Stimulated activated memory B cell treated with anti-CD40 and anti-IgM and Interleukin-4, amounts not matched to agents 10 μg/mL and 1 μg/mL and 100 μg/mL, for 72 hours (primary cell): ENCODE measurements at regions not wholly inside any gene's neighbourhood (a gene's known extent, or its start where the extent isn't known, plus 50 kb on each side); places are given as distances from the start of the nearest gene placed in this dataset.

Experiments
- ATAC-seq: fragments of 150-1000 bp; cut with Tn5 transposase; 2 replicates; pipeline ENCODE4 v1.10.0; 2021
- H3K27ac Mint-ChIP-seq: one replicate; pipeline ENCODE4 v1.8.0; 2022; ENCODE audit warnings: mild to moderate bottlenecking, mixed read lengths
- H3K27me3 Mint-ChIP-seq: one replicate; pipeline ENCODE4 v1.8.0; 2022; ENCODE audit warnings: mixed read lengths
- H3K36me3 Mint-ChIP-seq: one replicate; pipeline ENCODE4 v1.8.0; 2022; ENCODE audit warnings: mixed read lengths
- H3K4me1 Mint-ChIP-seq: one replicate; pipeline ENCODE4 v1.8.0; 2022; ENCODE audit warnings: mixed read lengths
- H3K4me3 Mint-ChIP-seq: one replicate; pipeline ENCODE4 v1.8.0; 2022; ENCODE audit warnings: mild to moderate bottlenecking, moderate library complexity, mixed read lengths
- H3K9me3 Mint-ChIP-seq: one replicate; pipeline ENCODE4 v1.8.0; 2022; ENCODE audit warnings: mixed read lengths

DNA sequence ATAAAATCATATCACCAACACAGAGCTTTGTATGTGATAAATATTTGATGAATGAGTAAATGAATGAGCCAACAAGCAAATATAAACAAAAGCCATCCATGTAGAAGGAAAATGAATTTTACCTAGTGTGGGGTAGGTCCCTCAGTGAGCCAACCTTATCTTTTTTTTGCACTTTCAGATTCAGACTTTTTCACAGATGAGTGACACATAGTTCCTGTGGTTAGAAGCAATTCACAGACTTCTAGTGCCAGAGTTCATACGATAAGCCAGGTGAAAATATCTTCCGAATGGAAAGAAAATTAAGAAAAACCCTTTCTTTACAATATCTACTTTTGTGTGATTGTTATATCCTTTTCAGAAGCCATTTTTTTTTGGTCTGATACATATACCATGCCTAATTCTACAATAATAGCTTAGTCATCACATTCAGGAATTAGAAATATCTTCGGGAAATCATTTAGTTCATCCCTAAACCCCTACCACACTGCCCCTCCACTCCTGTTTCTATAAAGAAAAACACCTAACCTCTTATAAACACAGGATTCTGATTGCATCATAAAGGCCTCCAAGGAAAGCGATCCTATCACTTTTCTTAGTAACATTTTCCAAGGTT lies 82.7 kb upstream of the CNR1 start:
- Mint-ChIP-seq H3K27me3 (peaks cover 16% of the 10 kb centered on the region), H3K4me1 (no peaks in the 10 kb centered on the region), H3K4me3 (no peak overlapping the region), H3K9me3 (peaks cover 3% of the 10 kb centered on the region), H3K27ac (no peak overlapping the region), H3K36me3 (no peaks in the 10 kb centered on the region)
- ATAC-seq, result no peak

GRCh38 chr6:88246654-88247053 lies 80.5 kb upstream of the CNR1 start:
- H3K27me3 Mint-ChIP-seq, result peaks cover 6% of the 10 kb centered on the region
- no peak overlapping the region for H3K27ac Mint-ChIP-seq
- no peak for ATAC-seq
- peaks cover 3% of the 10 kb centered on the region for H3K9me3 Mint-ChIP-seq
- H3K36me3 Mint-ChIP-seq, result no peaks in the 10 kb centered on the region
- H3K4me3 Mint-ChIP-seq, result no peak overlapping the region
- H3K4me1 Mint-ChIP-seq, result no peaks in the 10 kb centered on the region

- H3K27me3 Mint-ChIP-seq, result no peaks in the 10 kb centered on the region
- no peak overlapping the region for H3K4me3 Mint-ChIP-seq
- peaks cover 6% of the 10 kb centered on the region for H3K9me3 Mint-ChIP-seq
- no peaks in the 10 kb centered on the region for H3K4me1 Mint-ChIP-seq
- H3K36me3 Mint-ChIP-seq, result no peaks in the 10 kb centered on the region
- ATAC-seq, result no peak
- H3K27ac Mint-ChIP-seq, result no peak overlapping the region
Observed at GRCh38 chr6:88244721-88245120, 78.6 kb upstream of the CNR1 start.

DNA sequence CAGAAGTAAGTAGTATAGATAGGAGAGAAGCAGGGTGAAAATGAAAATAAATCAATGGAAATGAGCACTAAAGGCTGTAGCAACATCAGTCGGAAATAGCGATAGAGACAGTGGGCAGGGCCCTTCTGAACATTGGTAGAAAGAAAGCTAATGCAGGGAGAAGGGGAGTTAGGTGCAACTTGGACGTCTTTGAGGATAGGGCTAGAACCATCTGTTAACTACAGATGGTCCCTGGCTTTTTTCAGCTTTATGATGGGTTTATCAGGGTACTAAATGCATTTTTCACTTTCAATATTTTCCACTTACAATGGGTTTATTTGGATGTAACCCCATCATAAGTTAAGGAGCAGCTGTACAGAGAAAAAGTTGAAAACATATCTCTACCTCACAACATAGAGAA lies 72.8 kb upstream of the CNR1 start:
- no peaks in the 10 kb centered on the region for H3K27me3 Mint-ChIP-seq
- no peaks in the 10 kb centered on the region for H3K36me3 Mint-ChIP-seq
- H3K27ac Mint-ChIP-seq, result no peak overlapping the region
- no peak overlapping the region for H3K4me3 Mint-ChIP-seq
- peaks cover 7% of the 10 kb centered on the region for H3K9me3 Mint-ChIP-seq
- peaks cover 7% of the 10 kb centered on the region for H3K4me1 Mint-ChIP-seq
- no peak for ATAC-seq

- no peaks in the 10 kb centered on the region for H3K36me3 Mint-ChIP-seq
- H3K4me3 Mint-ChIP-seq, result no peak overlapping the region
Observed at GRCh38 chr6:88238065-88238464, 71.9 kb upstream of the CNR1 start.

DNA sequence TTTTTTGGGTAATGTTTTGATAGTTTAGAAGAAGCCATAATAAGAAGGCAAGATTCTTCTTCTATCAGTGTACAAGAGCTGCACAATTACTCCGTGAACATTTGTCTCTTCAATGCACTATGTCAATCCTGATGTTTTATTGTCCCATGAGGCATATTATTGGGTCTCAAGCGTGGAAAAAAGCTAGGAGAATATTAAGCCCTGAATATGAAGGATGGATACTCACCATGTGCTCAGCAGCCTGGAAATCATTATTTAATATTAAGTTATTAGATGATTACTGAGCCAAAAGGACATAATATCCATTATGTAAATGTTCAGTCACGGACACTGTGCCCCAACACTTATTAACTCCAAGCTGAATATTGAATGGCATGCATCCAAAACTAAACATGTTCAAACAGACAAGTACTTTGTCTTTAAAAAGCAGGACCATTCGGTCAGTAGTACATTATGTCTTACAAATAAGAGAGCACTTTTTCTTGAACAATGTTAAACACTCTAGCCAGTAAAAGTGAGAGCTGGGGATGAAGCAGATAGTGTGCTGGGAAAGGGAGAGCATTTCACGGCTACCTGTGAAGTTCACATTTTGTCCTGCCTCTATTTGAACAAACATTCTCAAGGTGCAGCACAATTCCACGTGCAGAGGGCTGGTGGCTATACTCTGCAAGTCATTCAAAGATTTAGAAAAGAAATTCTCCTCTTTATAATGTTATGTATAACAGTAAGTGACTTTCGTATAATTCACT lies 70.6 kb upstream of the CNR1 start:
- no peak for ATAC-seq
- H3K4me3 Mint-ChIP-seq, result no peak overlapping the region
- H3K4me1 Mint-ChIP-seq, result peaks cover 7% of the 10 kb centered on the region
- H3K36me3 Mint-ChIP-seq, result peaks cover 8% of the 10 kb centered on the region
- H3K27me3 Mint-ChIP-seq, result no peaks in the 10 kb centered on the region
- H3K9me3 Mint-ChIP-seq, result peaks cover 17% of the 10 kb centered on the region
- H3K27ac Mint-ChIP-seq, result peak overlapping the region; percentile 73

More at GRCh38 chr6:88238065-88238464, 71.9 kb upstream of the CNR1 start:
- no peaks in the 10 kb centered on the region for H3K27me3 Mint-ChIP-seq
- peaks cover 11% of the 10 kb centered on the region for H3K9me3 Mint-ChIP-seq
- peak overlapping the region; percentile 73 for H3K27ac Mint-ChIP-seq
- peaks cover 7% of the 10 kb centered on the region for H3K4me1 Mint-ChIP-seq
- peak; percentile 82 for ATAC-seq

GRCh38 chr6:88232753-88233152 lies 66.6 kb upstream of the CNR1 start:
- H3K4me3 Mint-ChIP-seq, result no peak overlapping the region
- peaks cover 5% of the 10 kb centered on the region for H3K4me1 Mint-ChIP-seq
- ATAC-seq, result no peak
- no peak overlapping the region for H3K27ac Mint-ChIP-seq
- H3K27me3 Mint-ChIP-seq, result no peaks in the 10 kb centered on the region
- peaks cover 25% of the 10 kb centered on the region for H3K36me3 Mint-ChIP-seq
- peaks cover 30% of the 10 kb centered on the region for H3K9me3 Mint-ChIP-seq

DNA sequence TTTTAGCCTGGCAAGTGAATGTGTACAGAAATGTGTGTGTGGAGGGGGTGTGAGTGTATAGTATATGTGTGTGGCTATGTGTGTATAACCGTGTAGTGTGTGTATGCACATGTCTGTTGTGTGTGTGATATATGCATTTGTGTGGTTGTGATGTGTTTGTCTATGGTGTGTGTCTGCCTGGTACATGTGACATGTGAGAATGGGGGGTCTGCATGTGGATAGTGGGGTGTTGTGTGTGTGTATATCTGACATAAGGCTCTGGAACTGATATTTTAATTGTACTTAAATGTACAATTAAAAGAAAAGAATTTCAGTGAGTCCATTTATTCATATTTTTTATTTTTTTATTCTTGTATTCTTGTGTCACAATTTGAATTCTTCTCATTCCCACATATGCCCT lies 57.2 kb upstream of the CNR1 start:
- H3K27me3 Mint-ChIP-seq, result no peaks in the 10 kb centered on the region
- no peak overlapping the region for H3K4me3 Mint-ChIP-seq
- no peaks in the 10 kb centered on the region for H3K4me1 Mint-ChIP-seq
- ATAC-seq, result no peak
- peaks cover 3% of the 10 kb centered on the region for H3K9me3 Mint-ChIP-seq
- H3K27ac Mint-ChIP-seq, result no peak overlapping the region
- no peaks in the 10 kb centered on the region for H3K36me3 Mint-ChIP-seq

DNA sequence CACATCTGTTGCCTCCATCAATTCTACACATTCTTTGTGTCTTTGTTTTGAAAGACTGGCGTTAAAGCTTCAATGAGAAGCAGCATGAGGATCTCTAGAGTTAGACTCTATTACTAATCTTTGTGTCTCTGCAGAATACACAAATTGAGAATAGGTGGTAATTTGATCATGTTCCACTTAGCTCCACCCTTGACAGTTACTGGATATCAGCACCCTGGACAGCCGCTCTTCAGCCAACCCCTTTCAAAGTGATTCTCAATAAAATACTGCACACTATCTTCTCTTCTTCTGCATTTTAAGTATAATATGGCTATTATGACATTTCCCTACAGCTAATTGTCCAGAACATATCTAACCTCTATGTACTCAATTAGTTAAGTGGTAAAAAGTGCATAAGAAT lies 54.3 kb upstream of the CNR1 start:
- Mint-ChIP-seq H3K27ac (no peak overlapping the region), H3K27me3 (peaks cover 10% of the 10 kb centered on the region), H3K4me1 (no peaks in the 10 kb centered on the region), H3K4me3 (no peak overlapping the region), H3K36me3 (no peaks in the 10 kb centered on the region), H3K9me3 (no peaks in the 10 kb centered on the region)
- ATAC-seq, result no peak

- Mint-ChIP-seq H3K27me3 (peaks cover 10% of the 10 kb centered on the region), H3K9me3 (no peaks in the 10 kb centered on the region), H3K36me3 (no peaks in the 10 kb centered on the region), H3K27ac (no peak overlapping the region), H3K4me3 (no peak overlapping the region), H3K4me1 (no peaks in the 10 kb centered on the region)
- no peak for ATAC-seq
Observed at GRCh38 chr6:88216182-88216581, 50.0 kb upstream of the CNR1 start.
